ENCODE measurements at regions not wholly inside any gene's neighbourhood (a gene's known extent, or its start where the extent isn't known, plus 50 kb on each side); places are given as distances from the start of the nearest gene placed in this dataset.

DNA sequence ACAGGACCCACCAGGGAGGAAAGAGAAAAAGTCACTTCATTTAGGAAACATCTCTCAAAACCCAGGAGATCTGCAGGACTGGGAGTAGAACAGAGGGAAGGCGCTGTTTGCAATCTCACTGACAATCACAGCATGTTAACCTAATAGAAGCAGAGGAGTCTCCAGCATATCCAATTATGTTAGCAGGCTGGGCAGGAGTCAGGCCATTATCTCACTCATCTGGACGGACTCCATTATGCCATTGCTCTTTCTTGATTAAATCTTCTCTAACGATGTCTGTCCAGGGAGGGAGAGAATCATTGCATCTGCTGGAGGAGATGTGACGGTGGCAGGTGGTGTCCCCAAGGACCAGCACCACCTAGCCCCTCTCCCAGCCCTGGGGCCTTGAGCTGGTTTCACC is 203.8 kb upstream of the SFSWAP start:
- H3K36me3 ChIP-seq (ENCODE audit: control insufficient read depth, insufficient read depth, low read length) = no peaks in the 10 kb centered on the region
- TF ChIP-seq CTCF (IDR thresholded peaks at IDR 0.05) = no peak
- H2AFZ ChIP-seq = no peak overlapping the region
- no peaks in the 10 kb centered on the region for H3K27me3 ChIP-seq (ENCODE audit: control insufficient read depth, insufficient read depth, low read length)
- H3K9ac ChIP-seq = no peak overlapping the region
- H3K9me3 ChIP-seq (ENCODE audit: control insufficient read depth, low read length) = no peaks in the 10 kb centered on the region
- no peak overlapping the region for H3K27ac ChIP-seq
- H3K4me3 ChIP-seq (ENCODE audit: low read depth, low read length) = no peak overlapping the region
- no peaks in the 10 kb centered on the region for H3K79me2 ChIP-seq
- H3K4me2 ChIP-seq (ENCODE audit: low read length) = no peak overlapping the region
- no peaks in the 10 kb centered on the region for H3K4me1 ChIP-seq

GRCh38 chr12:131507881-131508280 is 203.0 kb upstream of the SFSWAP start:
- Histone ChIP-seq H3K4me3 (ENCODE audit: low read depth, low read length) (no peak overlapping the region), H3K4me1 (no peaks in the 10 kb centered on the region), H2AFZ (no peak overlapping the region), H3K27ac (no peak overlapping the region), H3K79me2 (no peaks in the 10 kb centered on the region), H3K9me3 (ENCODE audit: control insufficient read depth, low read length) (no peaks in the 10 kb centered on the region), H3K4me2 (ENCODE audit: low read length) (no peak overlapping the region), H3K9ac (no peak overlapping the region), H3K27me3 (ENCODE audit: control insufficient read depth, insufficient read depth, low read length) (no peaks in the 10 kb centered on the region), H3K36me3 (ENCODE audit: control insufficient read depth, insufficient read depth, low read length) (no peaks in the 10 kb centered on the region)
- no peak for TF ChIP-seq CTCF (IDR thresholded peaks at IDR 0.05)

DNA sequence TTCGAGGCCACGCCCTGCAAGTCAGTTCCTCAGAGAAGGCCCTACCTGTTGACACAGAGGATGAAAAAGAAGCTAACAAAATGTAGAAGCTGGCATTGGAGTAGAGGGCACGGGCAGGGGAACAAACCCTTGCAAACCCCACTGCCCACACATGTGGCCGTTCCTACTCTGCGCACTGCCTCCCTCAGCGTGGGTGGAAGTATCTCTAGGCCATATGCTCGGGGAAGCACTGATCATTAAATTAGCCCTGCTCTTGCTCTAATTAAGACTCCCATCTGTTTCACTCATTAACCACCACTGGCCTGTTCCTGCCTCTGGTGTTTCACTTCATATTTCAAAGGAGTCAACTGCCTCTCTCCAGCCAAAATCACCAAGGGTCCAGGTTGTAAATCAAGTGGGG is 201.2 kb upstream of the SFSWAP start:
- no peak overlapping the region for H3K27ac ChIP-seq
- H3K9me3 ChIP-seq (ENCODE audit: control insufficient read depth, low read length) = no peaks in the 10 kb centered on the region
- no peaks in the 10 kb centered on the region for H3K36me3 ChIP-seq (ENCODE audit: control insufficient read depth, insufficient read depth, low read length)
- H3K4me2 ChIP-seq (ENCODE audit: low read length) = no peak overlapping the region
- H3K27me3 ChIP-seq (ENCODE audit: control insufficient read depth, insufficient read depth, low read length) = no peaks in the 10 kb centered on the region
- TF ChIP-seq CTCF (IDR thresholded peaks at IDR 0.05) = no peak
- no peak overlapping the region for H2AFZ ChIP-seq
- no peak overlapping the region for H3K4me3 ChIP-seq (ENCODE audit: low read depth, low read length)
- no peaks in the 10 kb centered on the region for H3K4me1 ChIP-seq
- H3K79me2 ChIP-seq = no peaks in the 10 kb centered on the region
- H3K9ac ChIP-seq = no peak overlapping the region

GRCh38 chr12:131510431-131510830 is 200.5 kb upstream of the SFSWAP start:
- no peak for TF ChIP-seq CTCF (IDR thresholded peaks at IDR 0.05)
- H3K79me2 ChIP-seq = no peaks in the 10 kb centered on the region
- no peaks in the 10 kb centered on the region for H3K9me3 ChIP-seq (ENCODE audit: control insufficient read depth, low read length)
- no peaks in the 10 kb centered on the region for H3K36me3 ChIP-seq (ENCODE audit: control insufficient read depth, insufficient read depth, low read length)
- H3K4me2 ChIP-seq (ENCODE audit: low read length) = no peak overlapping the region
- no peaks in the 10 kb centered on the region for H3K27me3 ChIP-seq (ENCODE audit: control insufficient read depth, insufficient read depth, low read length)
- no peak overlapping the region for H2AFZ ChIP-seq
- no peak overlapping the region for H3K9ac ChIP-seq
- H3K4me1 ChIP-seq = no peaks in the 10 kb centered on the region
- no peak overlapping the region for H3K27ac ChIP-seq
- no peak overlapping the region for H3K4me3 ChIP-seq (ENCODE audit: low read depth, low read length)

DNA sequence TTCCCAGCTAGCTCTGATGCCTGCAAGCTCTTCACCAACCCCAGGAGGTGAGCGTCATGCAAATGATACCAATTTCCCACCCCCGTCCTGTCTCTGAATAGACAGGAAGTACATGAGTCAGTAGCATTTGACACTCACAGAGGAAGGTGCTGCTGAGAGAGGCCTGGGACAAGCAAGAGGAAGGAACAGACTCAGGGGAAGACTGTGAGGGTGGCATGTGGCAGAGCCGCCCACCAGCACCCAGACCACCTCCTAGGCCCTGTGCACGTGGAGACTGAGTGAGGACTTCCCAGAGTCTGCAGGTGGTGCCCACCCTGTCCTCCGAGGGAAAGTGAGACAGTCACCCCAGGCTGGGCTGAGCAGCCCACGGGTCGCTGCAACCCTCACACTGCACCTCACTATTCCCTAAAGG is 199.5 kb upstream of the SFSWAP start:
- no peaks in the 10 kb centered on the region for H3K36me3 ChIP-seq (ENCODE audit: control insufficient read depth, insufficient read depth, low read length)
- no peaks in the 10 kb centered on the region for H3K4me1 ChIP-seq

More for the DNA sequence above, 199.5 kb upstream of the SFSWAP start:
- H3K27me3 ChIP-seq (ENCODE audit: control insufficient read depth, insufficient read depth, low read length) = no peaks in the 10 kb centered on the region
- no peak overlapping the region for H3K4me3 ChIP-seq (ENCODE audit: low read depth, low read length)
- no peak overlapping the region for H2AFZ ChIP-seq
- TF ChIP-seq CTCF (IDR thresholded peaks at IDR 0.05) = no peak
- no peak overlapping the region for H3K27ac ChIP-seq
- H3K79me2 ChIP-seq = no peaks in the 10 kb centered on the region
- no peaks in the 10 kb centered on the region for H3K9me3 ChIP-seq (ENCODE audit: control insufficient read depth, low read length)
- no peak overlapping the region for H3K9ac ChIP-seq
- no peak overlapping the region for H3K4me2 ChIP-seq (ENCODE audit: low read length)

Measured in parathyroid adenoma (tissue), 2 donors.